Endothelial cell of umbilical vein (primary cell): ENCODE measurements at regions not wholly inside any gene's neighbourhood (a gene's known extent, or its start where the extent isn't known, plus 50 kb on each side); places are given as distances from the start of the nearest gene placed in this dataset.

ENCODE experiments used
- POLR2AphosphoS5 ChIP-seq: IDR thresholded peaks from 2 replicates; pipeline ENCODE4 v1.6.1; 2012; ENCODE audit warnings: low read depth, mild to moderate bottlenecking, control low read depth, low read length, moderate library complexity; ENCODE audit not compliant: insufficient read depth
- TF ChIP-seq, protein P1 (sequence below), 2 donors: IDR thresholded peaks; 1 replicate in 1 of 2; 2 replicates in 1 of 2; pipeline ENCODE4 v1.5.1; 2011; ENCODE audit warnings: low read length in 2 of 2, mild to moderate bottlenecking in 2 of 2, moderate library complexity in 2 of 2, control low read depth in 1 of 2, inconsistent platforms in 1 of 2, low read depth in 1 of 2; ENCODE audit not compliant: insufficient read depth in 1 of 2; ENCODE audit errors: extremely low read depth in 1 of 2

DNA sequence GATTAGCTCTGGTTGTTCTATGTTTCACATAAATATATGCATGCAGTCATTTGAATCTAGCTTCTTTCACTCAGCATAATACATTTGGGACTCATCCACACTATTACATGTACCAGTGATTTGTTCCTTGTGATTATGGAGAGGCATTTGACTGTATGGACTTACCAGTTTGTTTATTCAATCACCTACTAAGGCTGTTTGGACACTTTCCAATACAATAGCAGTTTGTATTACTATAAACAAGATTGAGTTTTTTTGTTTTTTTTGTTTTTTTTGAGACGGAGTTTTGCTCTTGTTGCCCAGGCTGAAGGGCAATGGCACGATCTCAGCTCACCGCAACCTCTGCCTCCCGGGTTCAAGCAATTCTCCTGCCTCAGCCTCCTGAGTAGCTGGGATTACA is 109.8 kb upstream of the DST start:
- TF ChIP-seq, protein P1, sequence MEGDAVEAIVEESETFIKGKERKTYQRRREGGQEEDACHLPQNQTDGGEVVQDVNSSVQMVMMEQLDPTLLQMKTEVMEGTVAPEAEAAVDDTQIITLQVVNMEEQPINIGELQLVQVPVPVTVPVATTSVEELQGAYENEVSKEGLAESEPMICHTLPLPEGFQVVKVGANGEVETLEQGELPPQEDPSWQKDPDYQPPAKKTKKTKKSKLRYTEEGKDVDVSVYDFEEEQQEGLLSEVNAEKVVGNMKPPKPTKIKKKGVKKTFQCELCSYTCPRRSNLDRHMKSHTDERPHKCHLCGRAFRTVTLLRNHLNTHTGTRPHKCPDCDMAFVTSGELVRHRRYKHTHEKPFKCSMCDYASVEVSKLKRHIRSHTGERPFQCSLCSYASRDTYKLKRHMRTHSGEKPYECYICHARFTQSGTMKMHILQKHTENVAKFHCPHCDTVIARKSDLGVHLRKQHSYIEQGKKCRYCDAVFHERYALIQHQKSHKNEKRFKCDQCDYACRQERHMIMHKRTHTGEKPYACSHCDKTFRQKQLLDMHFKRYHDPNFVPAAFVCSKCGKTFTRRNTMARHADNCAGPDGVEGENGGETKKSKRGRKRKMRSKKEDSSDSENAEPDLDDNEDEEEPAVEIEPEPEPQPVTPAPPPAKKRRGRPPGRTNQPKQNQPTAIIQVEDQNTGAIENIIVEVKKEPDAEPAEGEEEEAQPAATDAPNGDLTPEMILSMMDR (IDR thresholded peaks at IDR 0.05; ENCODE audit: extremely low read depth in 1 of 2, insufficient read depth in 1 of 2, low read depth in 1 of 2, low read length in 2 of 2) = no peak
- TF ChIP-seq POLR2AphosphoS5 = no peak
